HEK293T (cell line): ENCODE measurements at regions not wholly inside any gene's neighbourhood (a gene's known extent, or its start where the extent isn't known, plus 50 kb on each side); places are given as distances from the start of the nearest gene placed in this dataset.

ENCODE experiments used
- BHLHE40 ChIP-seq: fragments of 450-650 bp; IDR thresholded peaks from 2 replicates; pipeline ENCODE4 v1.6.1; 2016; ENCODE audit warnings: mild to moderate bottlenecking, moderate library complexity, borderline replicate concordance
- FOXK2 ChIP-seq: fragments of 450-650 bp; IDR thresholded peaks from 2 replicates; pipeline ENCODE4 v1.6.1; 2016; ENCODE audit warnings: mild to moderate bottlenecking
- FOXM1 ChIP-seq: fragments of 450-650 bp; IDR thresholded peaks from 2 replicates; pipeline ENCODE4 v1.6.1; 2017; ENCODE audit warnings: mild to moderate bottlenecking, borderline replicate concordance
- LEF1 ChIP-seq: fragments of 450-650 bp; IDR thresholded peaks from 2 replicates; pipeline ENCODE4 v1.6.1; 2017; ENCODE audit warnings: mild to moderate bottlenecking, borderline replicate concordance
- SP1 ChIP-seq: fragments of 450-650 bp; IDR thresholded peaks from 2 replicates; pipeline ENCODE4 v1.6.1; 2017

- TF ChIP-seq LEF1 (no peak), FOXM1 (no peak), BHLHE40 (no peak), SP1 (no peak), FOXK2 (no peak)
Measured at GRCh38 chr1:2952371-2952770, 68.9 kb upstream of the ACTRT2 start.
